IMR-90 (cell line): ENCODE measurements at regions not wholly inside any gene's neighbourhood (a gene's known extent, or its start where the extent isn't known, plus 50 kb on each side); places are given as distances from the start of the nearest gene placed in this dataset.

Experiments used
- BHLHE40 ChIP-seq: fragments of 150-350 bp; IDR thresholded peaks from 2 replicates; pipeline ENCODE4 v1.6.1; 2016; ENCODE audit warnings: mild to moderate bottlenecking, low read depth, low read length
- CEBPB ChIP-seq: IDR thresholded peaks from 2 replicates; pipeline ENCODE4 v1.6.1; 2012; ENCODE audit warnings: low read depth, low read length, improper control_type of control experiment
- CHD1 ChIP-seq: IDR thresholded peaks from 2 replicates; pipeline ENCODE4 v1.6.1; 2012; ENCODE audit warnings: low read depth, low read length, improper control_type of control experiment
- CTCF ChIP-seq: conservative IDR thresholded peaks from 2 replicates; pipeline ENCODE4 v1.5.1; 2012; ENCODE audit warnings: mild to moderate bottlenecking, low read depth, low read length, improper control_type of control experiment
- ELK1 ChIP-seq: fragments of 150-350 bp; IDR thresholded peaks from 2 replicates; pipeline ENCODE4 v1.6.1; 2016; ENCODE audit warnings: low read depth, mild to moderate bottlenecking, low read length, moderate library complexity, borderline replicate concordance
- FOS ChIP-seq: fragments of 150-350 bp; IDR thresholded peaks from 2 replicates; pipeline ENCODE4 v1.6.1; 2016; ENCODE audit warnings: low read depth, low read length
- MAFK ChIP-seq: IDR thresholded peaks from 2 replicates; pipeline ENCODE4 v1.6.1; 2012; ENCODE audit warnings: low read depth, low read length, improper control_type of control experiment
- MXI1 ChIP-seq: IDR thresholded peaks from 2 replicates; pipeline ENCODE4 v1.6.1; 2012; ENCODE audit warnings: low read depth, mild to moderate bottlenecking, low read length, moderate library complexity, borderline replicate concordance
- POLR2A ChIP-seq: IDR thresholded peaks from 2 replicates; pipeline ENCODE4 v1.6.1; 2012; ENCODE audit warnings: mild to moderate bottlenecking, low read depth, low read length
- RAD21 ChIP-seq: IDR thresholded peaks from 2 replicates; pipeline ENCODE4 v1.6.1; 2012; ENCODE audit warnings: low read length, improper control_type of control experiment
- RCOR1 ChIP-seq: IDR thresholded peaks from 2 replicates; pipeline ENCODE4 v1.6.1; 2012; ENCODE audit warnings: mild to moderate bottlenecking, low read length, improper control_type of control experiment; ENCODE audit not compliant: insufficient replicate concordance
- RFX5 ChIP-seq: IDR thresholded peaks from 2 replicates; pipeline ENCODE4 v1.8.0; 2012; ENCODE audit warnings: low read depth, mild to moderate bottlenecking, low read length, moderate library complexity
- USF2 ChIP-seq: fragments of 150-350 bp; IDR thresholded peaks from 2 replicates; pipeline ENCODE4 v1.6.1; 2017; ENCODE audit warnings: mild to moderate bottlenecking, antibody characterized with exemption, low read length, low read depth

- TF ChIP-seq POLR2A (no peak), CTCF (no peak), RAD21 (no peak), CEBPB (no peak), RFX5 (no peak), BHLHE40 (no peak), CHD1 (no peak), MAFK (peak; percentile 90), USF2 (no peak), MXI1 (no peak), FOS (no peak), RCOR1 (no peak), ELK1 (no peak)
Measured at GRCh38 chrX:88146577-88146976, 600.4 kb upstream of the CPXCR1 start.
